SK-N-SH (cell line): ENCODE measurements at regions not wholly inside any gene's neighbourhood (a gene's known extent, or its start where the extent isn't known, plus 50 kb on each side); places are given as distances from the start of the nearest gene placed in this dataset.

Source experiments
- CTCF ChIA-PET: fragments of 300-600, 350-600 bp; formaldehyde crosslinking; extraction: SDS; loops from one replicate; lab custom pipeline; 2021; lab: Yijun Ruan, JAX
- POLR2A ChIA-PET: fragments of 350-600 bp; sonication (Branson Sonifier 250); formaldehyde crosslinking; extraction: SDS; loops from one replicate; lab custom pipeline; 2020; ENCODE audit warnings: antibody characterized with exemption, inconsistent platforms; lab: Yijun Ruan, JAX
- DNase-seq: peaks from one replicate; pipeline ENCODE4 v3.0.0; 2012
- H2AFZ ChIP-seq: fragments of 200-600 bp; sonication (generic); 2 replicates; pipeline ENCODE4 v1.8.1; 2016; ENCODE audit warnings: antibody characterized with exemption, mild to moderate bottlenecking, low read depth
- H3F3A ChIP-seq: fragments of 200-600 bp; sonication (generic); replicated peaks from 2 replicates; pipeline ENCODE3; 2016; ENCODE audit warnings: antibody characterized with exemption, mild to moderate bottlenecking; ENCODE audit not compliant: insufficient read depth
- H3K27ac ChIP-seq, 2 experiments: fragments of 200-500 bp in 1 of 2; fragments of 200-600 bp in 1 of 2; sonication (Bioruptor generic) in 1 of 2; sonication (generic), shearing (Covaris generic) in 1 of 2; 2 replicates each; pipeline versions ENCODE4 v1.5.1 to v1.6.1; 2014 to 2016; ENCODE audit warnings: low read depth in 2 of 2, inconsistent platforms in 1 of 2, low read length in 1 of 2, mild to moderate bottlenecking in 1 of 2, mixed read lengths in 1 of 2
- H3K27me3 ChIP-seq: fragments of 200-600 bp; sonication (generic), shearing (Covaris generic); 2 replicates; pipeline ENCODE4 v1.6.1; 2016; ENCODE audit warnings: mixed run types; ENCODE audit not compliant: insufficient read depth
- H3K36me3 ChIP-seq, 2 experiments: fragments of 200-500 bp in 1 of 2; fragments of 200-600 bp in 1 of 2; sonication (Bioruptor generic) in 1 of 2; sonication (generic) in 1 of 2; replicated peaks in 1 of 2; 2 replicates each; pipeline versions ENCODE3 to v1.5.1; 2014 to 2016; ENCODE audit warnings: low read length in 1 of 2, mild to moderate bottlenecking in 1 of 2; ENCODE audit not compliant: insufficient read depth in 2 of 2, control insufficient read depth in 1 of 2
- H3K4me1 ChIP-seq, 2 experiments: fragments of 200-500 bp in 1 of 2; fragments of 200-600 bp in 1 of 2; sonication (Bioruptor generic) in 1 of 2; sonication (generic), shearing (Covaris generic) in 1 of 2; 2 replicates each; pipeline versions ENCODE4 v1.5.1 to v1.6.1; 2014 to 2016; ENCODE audit warnings: low read depth in 1 of 2, low read length in 1 of 2, mixed run types in 1 of 2; ENCODE audit not compliant: insufficient read depth in 2 of 2, control insufficient read depth in 1 of 2
- H3K4me2 ChIP-seq: fragments of 200-600 bp; sonication (generic), shearing (Covaris generic); 2 replicates; pipeline ENCODE4 v1.6.1; 2017; ENCODE audit warnings: mixed run types
- H3K4me3 ChIP-seq, 2 experiments: fragments of 200-500 bp in 1 of 2; fragments of 200-600 bp in 1 of 2; sonication (Bioruptor generic) in 1 of 2; sonication (generic), shearing (Covaris generic) in 1 of 2; 2 replicates each; pipeline versions ENCODE4 v1.5.1 to v1.8.1; 2014 to 2016; ENCODE audit warnings: low read depth in 2 of 2, inconsistent platforms in 1 of 2, low read length in 1 of 2, mild to moderate bottlenecking in 1 of 2, mixed read lengths in 1 of 2, moderate library complexity in 1 of 2
- H3K79me2 ChIP-seq: fragments of 200-600 bp; sonication (generic); 2 replicates; pipeline ENCODE4 v1.8.1; 2017; ENCODE audit warnings: mild to moderate bottlenecking; ENCODE audit not compliant: insufficient read depth
- H3K9ac ChIP-seq: fragments of 200-600 bp; sonication (generic); 2 replicates; pipeline ENCODE4 v1.6.1; 2017; ENCODE audit warnings: mixed run types
- H3K9me2 ChIP-seq: fragments of 200-600 bp; sonication (generic); 2 replicates; pipeline ENCODE4 v1.6.1; 2017; ENCODE audit warnings: mixed run types
- H3K9me3 ChIP-seq: fragments of 200-600 bp; sonication (generic); 2 replicates; pipeline ENCODE4 v1.6.1; 2017; ENCODE audit warnings: mixed run types, mild to moderate bottlenecking, moderate library complexity
- H4K20me1 ChIP-seq: fragments of 200-600 bp; sonication (generic); 2 replicates; pipeline ENCODE4 v1.6.1; 2017; ENCODE audit warnings: mild to moderate bottlenecking, mixed run types; ENCODE audit not compliant: insufficient read depth
- ELF1 ChIP-seq: IDR thresholded peaks from 2 replicates; pipeline ENCODE4 v1.4.0; 2012
- EZH2phosphoT487 ChIP-seq: fragments of 200-600 bp; sonication (generic); IDR thresholded peaks from 2 replicates; pipeline ENCODE4 v1.6.1; 2017; ENCODE audit warnings: low read depth, mixed run types, mild to moderate bottlenecking, antibody characterized with exemption, moderate library complexity, borderline replicate concordance
- FOSL2 ChIP-seq: IDR thresholded peaks from 2 replicates; pipeline ENCODE4 v1.4.0; 2012; ENCODE audit warnings: low read depth, mild to moderate bottlenecking, moderate library complexity, borderline replicate concordance
- FOXJ3 ChIP-seq: sonication (generic); formaldehyde crosslinking; IDR thresholded peaks from 2 replicates; pipeline ENCODE4 v1.5.1; 2020; ENCODE audit warnings: mild to moderate bottlenecking, missing genetic modification reagents
- GATA2 ChIP-seq: sonication (generic); formaldehyde crosslinking; IDR thresholded peaks from 2 replicates; pipeline ENCODE4 v1.5.0; 2020; ENCODE audit warnings: mild to moderate bottlenecking, missing genetic modification reagents
- JUND ChIP-seq: IDR thresholded peaks from 2 replicates; pipeline ENCODE4 v1.4.0; 2012
- MXI1 ChIP-seq: IDR thresholded peaks from 2 replicates; pipeline ENCODE4 v1.6.1; 2012; ENCODE audit warnings: mild to moderate bottlenecking, low read depth, low read length, improper control_type of control experiment
- POLR2AphosphoS5 ChIP-seq: IDR thresholded peaks from 2 replicates; pipeline ENCODE4 v1.6.1; 2012; ENCODE audit warnings: low read depth, low read length
- RAD21 ChIP-seq: IDR thresholded peaks from 2 replicates; pipeline ENCODE4 v1.6.1; 2012; ENCODE audit warnings: mild to moderate bottlenecking, low read length
- RCOR1 ChIP-seq: fragments of 150-350 bp; IDR thresholded peaks from 2 replicates; pipeline ENCODE4 v1.6.1; 2017; ENCODE audit warnings: antibody characterized with exemption, low read length
- TEAD4 ChIP-seq: IDR thresholded peaks from 2 replicates; pipeline ENCODE4 v1.4.0; 2012; ENCODE audit warnings: mild to moderate bottlenecking, borderline replicate concordance; ENCODE audit not compliant: insufficient read depth
- WGBS: methylation state at CpG from one replicate; pipeline ENCODE4 v1.1.6; 2017; ENCODE audit warnings: low lambda C conversion rate; 5-methylcytosine and 5-hydroxymethylcytosine counted together
- TF ChIP-seq, protein P1 (sequence below): IDR thresholded peaks from 2 replicates; pipeline ENCODE4 v1.4.0; 2012; ENCODE audit warnings: low read depth, borderline replicate concordance
- TF ChIP-seq, protein P2 (sequence below): fragments of 150-350 bp; IDR thresholded peaks from 2 replicates; pipeline ENCODE4 v1.6.1; 2017; ENCODE audit warnings: antibody characterized with exemption, low read length, low read depth, borderline replicate concordance
- TF ChIP-seq, protein P3 (sequence below): fragments of 200-600 bp; sonication (generic); IDR thresholded peaks from 2 replicates; pipeline ENCODE4 v1.6.1; 2017; ENCODE audit warnings: antibody characterized with exemption, mild to moderate bottlenecking, moderate library complexity

- 93% methylated on average over 5 of the region's 5 CpGs for WGBS
- H3K4me1 ChIP-seq: peaks cover under 1 to 15% of the 10 kb centered on the region in 2 experiments; a peak in 3 of 4 replicates
Measured at GRCh38 chr9:79020276-79020675, 551.5 kb upstream of the TLE4 start.

GRCh38 chr9:79021084-79021483, 550.7 kb upstream of the TLE4 start:
- Histone ChIP-seq H3K27me3 (no peaks in the 10 kb centered on the region), H3K4me1 (peaks cover 0 to 10% of the 10 kb centered on the region in 2 experiments; a peak in 2 of 4 replicates), H3K79me2 (peaks cover 8% of the 10 kb centered on the region; the same call in 1 of the 2 replicates), H4K20me1 (no peaks in the 10 kb centered on the region), H3K9me2 (no peaks in the 10 kb centered on the region), H3K4me2 (no peak overlapping the region), H3F3A (peaks cover 27% of the 10 kb centered on the region), H3K9ac (no peak overlapping the region), H3K27ac (no peak overlapping the region), H2AFZ (no peak overlapping the region), H3K36me3 (peaks cover 0 to 9% of the 10 kb centered on the region in 2 experiments), H3K4me3 (no peak overlapping the region), H3K9me3 (0 out of 2 replicates have a peak, but pooled peaks cover 4% of the 10 kb centered on the region)
- ChIA-PET POLR2A (no interaction called here), CTCF (no interaction called here)
- WGBS: 95% methylated on average over 1 of the region's 1 CpG
- TF ChIP-seq RAD21: no peak
- no peak for TF ChIP-seq FOXJ3 (CRISPR knock-in tag)
- TF ChIP-seq POLR2AphosphoS5: no peak
- TF ChIP-seq JUND: no peak
- DNase-seq: no peak

More at GRCh38 chr9:79020276-79020675, 551.5 kb upstream of the TLE4 start:
- TF ChIP-seq FOSL2 (no peak), ELF1 (no peak), RCOR1 (no peak), TEAD4 (no peak), GATA2 (CRISPR knock-in tag) (no peak), EZH2phosphoT487 (no peak), MXI1 (no peak), FOXJ3 (CRISPR knock-in tag) (no peak), RAD21 (no peak), JUND (no peak)
- TF ChIP-seq, protein P1, sequence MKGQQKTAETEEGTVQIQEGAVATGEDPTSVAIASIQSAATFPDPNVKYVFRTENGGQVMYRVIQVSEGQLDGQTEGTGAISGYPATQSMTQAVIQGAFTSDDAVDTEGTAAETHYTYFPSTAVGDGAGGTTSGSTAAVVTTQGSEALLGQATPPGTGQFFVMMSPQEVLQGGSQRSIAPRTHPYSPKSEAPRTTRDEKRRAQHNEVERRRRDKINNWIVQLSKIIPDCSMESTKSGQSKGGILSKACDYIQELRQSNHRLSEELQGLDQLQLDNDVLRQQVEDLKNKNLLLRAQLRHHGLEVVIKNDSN: no peak
- TF ChIP-seq, protein P2, sequence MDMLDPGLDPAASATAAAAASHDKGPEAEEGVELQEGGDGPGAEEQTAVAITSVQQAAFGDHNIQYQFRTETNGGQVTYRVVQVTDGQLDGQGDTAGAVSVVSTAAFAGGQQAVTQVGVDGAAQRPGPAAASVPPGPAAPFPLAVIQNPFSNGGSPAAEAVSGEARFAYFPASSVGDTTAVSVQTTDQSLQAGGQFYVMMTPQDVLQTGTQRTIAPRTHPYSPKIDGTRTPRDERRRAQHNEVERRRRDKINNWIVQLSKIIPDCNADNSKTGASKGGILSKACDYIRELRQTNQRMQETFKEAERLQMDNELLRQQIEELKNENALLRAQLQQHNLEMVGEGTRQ: no peak
- TF ChIP-seq, protein P3, sequence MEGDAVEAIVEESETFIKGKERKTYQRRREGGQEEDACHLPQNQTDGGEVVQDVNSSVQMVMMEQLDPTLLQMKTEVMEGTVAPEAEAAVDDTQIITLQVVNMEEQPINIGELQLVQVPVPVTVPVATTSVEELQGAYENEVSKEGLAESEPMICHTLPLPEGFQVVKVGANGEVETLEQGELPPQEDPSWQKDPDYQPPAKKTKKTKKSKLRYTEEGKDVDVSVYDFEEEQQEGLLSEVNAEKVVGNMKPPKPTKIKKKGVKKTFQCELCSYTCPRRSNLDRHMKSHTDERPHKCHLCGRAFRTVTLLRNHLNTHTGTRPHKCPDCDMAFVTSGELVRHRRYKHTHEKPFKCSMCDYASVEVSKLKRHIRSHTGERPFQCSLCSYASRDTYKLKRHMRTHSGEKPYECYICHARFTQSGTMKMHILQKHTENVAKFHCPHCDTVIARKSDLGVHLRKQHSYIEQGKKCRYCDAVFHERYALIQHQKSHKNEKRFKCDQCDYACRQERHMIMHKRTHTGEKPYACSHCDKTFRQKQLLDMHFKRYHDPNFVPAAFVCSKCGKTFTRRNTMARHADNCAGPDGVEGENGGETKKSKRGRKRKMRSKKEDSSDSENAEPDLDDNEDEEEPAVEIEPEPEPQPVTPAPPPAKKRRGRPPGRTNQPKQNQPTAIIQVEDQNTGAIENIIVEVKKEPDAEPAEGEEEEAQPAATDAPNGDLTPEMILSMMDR: no peak
- Histone ChIP-seq H3K9ac (no peak overlapping the region), H3K27me3 (no peaks in the 10 kb centered on the region), H2AFZ (no peak overlapping the region), H3K9me2 (no peaks in the 10 kb centered on the region), H3F3A (peaks cover 35% of the 10 kb centered on the region), H3K36me3 (peaks cover 0 to 9% of the 10 kb centered on the region in 2 experiments), H4K20me1 (no peaks in the 10 kb centered on the region), H3K4me2 (no peak overlapping the region), H3K9me3 (0 out of 2 replicates have a peak, but pooled peaks cover 4% of the 10 kb centered on the region), H3K79me2 (peaks cover 11% of the 10 kb centered on the region; the same call in 1 of the 2 replicates), H3K4me3 (no peak overlapping the region), H3K27ac (no peak overlapping the region)
- no peak for DNase-seq
- ChIA-PET CTCF (interaction anchor here (0.7 kb wide), 1 partner anchor 43 kb away, joined by 3 read pairs; no protein-coding TSS in a partner anchor), POLR2A (no interaction called here)
